Loucy (cell line): ENCODE measurements at regions not wholly inside any gene's neighbourhood (a gene's known extent, or its start where the extent isn't known, plus 50 kb on each side); places are given as distances from the start of the nearest gene placed in this dataset.

Experiments
- H2AFZ ChIP-seq: fragments of 200-600 bp; sonication (generic); 2 replicates; pipeline ENCODE4 v1.6.0; 2016; ENCODE audit warnings: antibody characterized with exemption, mild to moderate bottlenecking, low read length, moderate library complexity
- H3F3A ChIP-seq: fragments of 200-600 bp; 2 replicates; pipeline ENCODE4 v1.6.0; 2016; ENCODE audit warnings: antibody characterized with exemption, low read depth, mild to moderate bottlenecking
- H3K27me3 ChIP-seq: fragments of 200-600 bp; sonication (generic); 2 replicates; pipeline ENCODE4 v1.6.1; 2014; ENCODE audit warnings: low read length, mild to moderate bottlenecking; ENCODE audit not compliant: insufficient read depth, poor library complexity, severe bottlenecking
- H3K36me3 ChIP-seq: fragments of 200-600 bp; sonication (generic); 2 replicates; pipeline ENCODE4 v1.6.1; 2016; ENCODE audit warnings: low read length; ENCODE audit not compliant: insufficient read depth
- H3K4me1 ChIP-seq: fragments of 200-600 bp; sonication (generic); 2 replicates; pipeline ENCODE4 v1.5.1; 2014; ENCODE audit warnings: low read length, mild to moderate bottlenecking; ENCODE audit not compliant: insufficient read depth, poor library complexity, severe bottlenecking
- H3K4me2 ChIP-seq: fragments of 200-600 bp; sonication (generic); 2 replicates; pipeline ENCODE4 v1.6.0; 2014; ENCODE audit warnings: antibody characterized with exemption, low read length, low read depth, mild to moderate bottlenecking; ENCODE audit not compliant: poor library complexity, severe bottlenecking
- H3K4me3 ChIP-seq: fragments of 200-600 bp; sonication (generic); 2 replicates; pipeline ENCODE4 v1.5.1; 2014; ENCODE audit warnings: low read length, mild to moderate bottlenecking, mixed read lengths; ENCODE audit not compliant: poor library complexity, severe bottlenecking
- H3K79me2 ChIP-seq: fragments of 200-600 bp; sonication (generic); 2 replicates; pipeline ENCODE4 v1.6.1; 2014; ENCODE audit warnings: low read length; ENCODE audit not compliant: insufficient read depth
- H3K9ac ChIP-seq: fragments of 200-600 bp; sonication (generic); 2 replicates; pipeline ENCODE4 v1.6.0; 2014; ENCODE audit warnings: mild to moderate bottlenecking, low read depth, low read length, moderate library complexity; ENCODE audit not compliant: poor library complexity, severe bottlenecking
- H3K9me2 ChIP-seq: fragments of 200-600 bp; sonication (generic); replicated peaks from 2 replicates; pipeline ENCODE4 v1.6.1; 2016; ENCODE audit warnings: low read depth, low read length, mixed read lengths
- H3K9me3 ChIP-seq: fragments of 200-600 bp; sonication (generic); 2 replicates; pipeline ENCODE4 v1.6.1; 2014; ENCODE audit warnings: mild to moderate bottlenecking, antibody characterized with exemption, low read length, low read depth; ENCODE audit not compliant: insufficient read depth
- H4K20me1 ChIP-seq: fragments of 200-600 bp; sonication (generic); 2 replicates; pipeline ENCODE4 v1.6.0; 2014; ENCODE audit warnings: antibody characterized with exemption, low read length, mild to moderate bottlenecking; ENCODE audit not compliant: insufficient read depth, poor library complexity, severe bottlenecking
- EZH2phosphoT487 ChIP-seq: fragments of 200-600 bp; IDR thresholded peaks from 2 replicates; pipeline ENCODE4 v1.6.1; 2018; ENCODE audit warnings: antibody characterized with exemption, mild to moderate bottlenecking, moderate library complexity, borderline replicate concordance
- TF ChIP-seq, protein P1 (sequence below): fragments of 200-600 bp; sonication (generic); conservative IDR thresholded peaks from 2 replicates; pipeline ENCODE4 v1.5.1; 2014; ENCODE audit warnings: mild to moderate bottlenecking, antibody characterized with exemption, low read length

DNA sequence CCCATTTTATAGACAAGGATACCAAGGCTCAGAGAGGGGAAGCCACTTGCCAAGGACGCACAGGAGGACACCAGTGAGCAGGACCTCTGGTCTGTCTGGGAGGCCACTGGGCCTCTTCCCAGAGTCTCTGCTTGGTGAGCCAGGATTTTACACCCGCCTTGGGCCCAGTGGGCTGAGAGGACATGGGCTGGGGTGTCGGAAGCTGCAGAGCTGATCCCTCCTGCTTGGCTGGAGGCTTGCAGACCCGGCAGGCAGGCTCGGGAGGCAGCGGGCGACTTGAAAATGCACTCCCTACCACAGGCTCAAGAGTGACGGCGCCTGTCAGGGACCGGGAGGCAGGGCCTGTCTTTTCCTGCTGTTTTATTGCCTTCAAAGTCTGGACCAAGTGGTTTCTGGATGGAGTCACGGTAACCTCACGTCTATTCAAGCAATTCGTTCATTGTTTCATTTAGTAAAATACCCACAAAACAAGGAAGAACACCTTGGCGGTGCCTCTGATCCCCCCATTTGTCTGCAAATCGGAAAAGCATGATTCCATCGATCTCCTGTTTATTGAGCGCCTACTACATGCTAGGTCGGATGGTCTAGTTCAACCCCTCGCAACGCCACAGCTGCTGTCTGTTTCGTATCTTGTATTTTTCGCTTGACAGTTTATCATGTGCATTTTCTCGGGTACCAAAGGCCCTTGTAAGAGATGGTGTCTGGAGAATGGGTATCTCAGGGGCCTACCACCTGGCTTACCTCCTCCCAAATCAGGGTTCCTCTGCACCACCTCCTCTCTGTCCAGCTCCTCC is 108.1 kb upstream of the IER5L start:
- Histone ChIP-seq H3K4me1 (no peaks in the 10 kb centered on the region), H2AFZ (no peak overlapping the region)
- TF ChIP-seq EZH2phosphoT487: no peak
- TF ChIP-seq, protein P1, sequence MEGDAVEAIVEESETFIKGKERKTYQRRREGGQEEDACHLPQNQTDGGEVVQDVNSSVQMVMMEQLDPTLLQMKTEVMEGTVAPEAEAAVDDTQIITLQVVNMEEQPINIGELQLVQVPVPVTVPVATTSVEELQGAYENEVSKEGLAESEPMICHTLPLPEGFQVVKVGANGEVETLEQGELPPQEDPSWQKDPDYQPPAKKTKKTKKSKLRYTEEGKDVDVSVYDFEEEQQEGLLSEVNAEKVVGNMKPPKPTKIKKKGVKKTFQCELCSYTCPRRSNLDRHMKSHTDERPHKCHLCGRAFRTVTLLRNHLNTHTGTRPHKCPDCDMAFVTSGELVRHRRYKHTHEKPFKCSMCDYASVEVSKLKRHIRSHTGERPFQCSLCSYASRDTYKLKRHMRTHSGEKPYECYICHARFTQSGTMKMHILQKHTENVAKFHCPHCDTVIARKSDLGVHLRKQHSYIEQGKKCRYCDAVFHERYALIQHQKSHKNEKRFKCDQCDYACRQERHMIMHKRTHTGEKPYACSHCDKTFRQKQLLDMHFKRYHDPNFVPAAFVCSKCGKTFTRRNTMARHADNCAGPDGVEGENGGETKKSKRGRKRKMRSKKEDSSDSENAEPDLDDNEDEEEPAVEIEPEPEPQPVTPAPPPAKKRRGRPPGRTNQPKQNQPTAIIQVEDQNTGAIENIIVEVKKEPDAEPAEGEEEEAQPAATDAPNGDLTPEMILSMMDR: no peak

DNA sequence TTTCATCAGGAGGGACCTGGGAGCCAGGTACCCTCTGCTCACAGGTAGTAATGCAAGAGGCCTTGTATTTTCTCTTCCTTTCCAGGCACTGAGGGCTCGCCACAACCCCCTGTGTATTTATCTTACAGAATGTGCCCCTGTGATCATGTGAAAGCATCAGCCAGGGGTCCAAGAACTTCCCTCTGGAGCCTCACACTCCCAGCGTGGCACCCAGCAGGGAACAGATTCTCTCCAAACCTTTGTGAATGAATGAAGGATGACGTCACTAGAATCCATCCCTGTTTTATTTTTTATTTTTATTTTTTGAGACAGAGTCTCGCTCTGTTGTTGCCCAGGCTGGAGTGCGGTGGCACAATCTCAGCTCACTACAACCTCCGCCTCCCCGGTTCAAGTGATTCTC is 107.3 kb upstream of the IER5L start:
- no peak overlapping the region for H3K9ac ChIP-seq
- H3F3A ChIP-seq: no peaks in the 10 kb centered on the region
- no peak overlapping the region for H3K4me2 ChIP-seq
- no peaks in the 10 kb centered on the region for H3K9me3 ChIP-seq
- H3K27me3 ChIP-seq: no peaks in the 10 kb centered on the region
- H3K9me2 ChIP-seq: no peaks in the 10 kb centered on the region
- H3K36me3 ChIP-seq: no peaks in the 10 kb centered on the region
- H3K4me3 ChIP-seq: no peak overlapping the region
- H2AFZ ChIP-seq: no peak overlapping the region
- no peaks in the 10 kb centered on the region for H3K79me2 ChIP-seq
- TF ChIP-seq, protein P1: no peak
- no peak for TF ChIP-seq EZH2phosphoT487
- no peaks in the 10 kb centered on the region for H4K20me1 ChIP-seq
- H3K4me1 ChIP-seq: no peaks in the 10 kb centered on the region

More for the DNA sequence above, 108.1 kb upstream of the IER5L start:
- no peak overlapping the region for H3K9ac ChIP-seq
- no peaks in the 10 kb centered on the region for H3K27me3 ChIP-seq
- H4K20me1 ChIP-seq: no peaks in the 10 kb centered on the region
- H3K4me2 ChIP-seq: no peak overlapping the region
- H3K9me2 ChIP-seq: no peaks in the 10 kb centered on the region
- H3K79me2 ChIP-seq: no peaks in the 10 kb centered on the region
- H3K9me3 ChIP-seq: no peaks in the 10 kb centered on the region
- no peak overlapping the region for H3K4me3 ChIP-seq
- no peaks in the 10 kb centered on the region for H3F3A ChIP-seq
- H3K36me3 ChIP-seq: no peaks in the 10 kb centered on the region

DNA sequence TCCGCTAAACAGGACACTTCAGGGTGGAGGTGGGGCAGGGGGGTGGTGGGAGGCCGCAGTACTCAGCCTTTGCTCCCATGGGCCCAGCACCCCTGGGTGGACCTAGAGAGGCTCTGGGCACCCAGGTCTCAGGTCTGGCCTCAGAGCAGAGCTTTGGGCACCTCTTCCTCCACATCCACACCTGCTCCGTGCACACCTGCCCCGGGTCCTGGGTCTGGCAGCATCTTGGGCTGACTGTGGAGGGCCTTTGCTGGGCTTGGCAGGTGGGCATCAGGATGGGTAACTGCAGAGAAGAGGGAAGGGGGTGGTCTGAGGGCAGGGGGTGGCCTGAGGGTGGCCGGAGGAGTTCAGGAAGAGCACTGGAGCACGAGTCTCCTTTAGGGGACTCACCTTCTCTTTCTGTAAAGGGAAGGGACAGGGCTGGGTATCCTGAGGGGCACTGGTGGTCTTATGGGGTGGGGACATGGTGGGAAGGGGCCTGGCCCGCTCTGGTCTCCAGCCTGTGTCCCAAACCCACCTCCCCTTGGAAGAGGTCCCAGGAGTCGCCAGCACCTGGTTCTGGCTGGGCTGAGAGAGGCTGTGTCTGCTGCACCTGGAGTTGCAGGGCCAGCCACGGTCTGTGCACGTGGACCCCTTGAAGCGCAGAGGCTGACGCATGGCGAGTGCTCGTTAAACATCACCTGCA is 106.7 kb upstream of the IER5L start:
- no peaks in the 10 kb centered on the region for H3K79me2 ChIP-seq
- H3K4me2 ChIP-seq: no peak overlapping the region
- H3K9ac ChIP-seq: no peak overlapping the region
- H4K20me1 ChIP-seq: no peaks in the 10 kb centered on the region
- H3K36me3 ChIP-seq: no peaks in the 10 kb centered on the region
- no peaks in the 10 kb centered on the region for H3K9me3 ChIP-seq
- TF ChIP-seq, protein P1: no peak
- TF ChIP-seq EZH2phosphoT487: no peak
- H2AFZ ChIP-seq: no peak overlapping the region
- no peaks in the 10 kb centered on the region for H3K4me1 ChIP-seq
- H3K9me2 ChIP-seq: no peaks in the 10 kb centered on the region
- H3K4me3 ChIP-seq: no peak overlapping the region
- no peaks in the 10 kb centered on the region for H3F3A ChIP-seq
- no peaks in the 10 kb centered on the region for H3K27me3 ChIP-seq
